HCT116 (cell line): ENCODE measurements at regions not wholly inside any gene's neighbourhood (a gene's known extent, or its start where the extent isn't known, plus 50 kb on each side); places are given as distances from the start of the nearest gene placed in this dataset.

Experiments used
- CEBPB ChIP-seq: IDR thresholded peaks from 2 replicates; pipeline ENCODE4 v1.6.1; 2012; ENCODE audit warnings: low read depth
- CTCF ChIP-seq, 3 experiments: fragments of 200-600 bp in 1 of 3; sonication (generic) in 1 of 3; IDR thresholded peaks in 2 of 3; conservative IDR thresholded peaks in 1 of 3; 2 replicates each; pipeline ENCODE4 v1.5.1; 2012 to 2017; ENCODE audit warnings: low read depth in 2 of 3, low read length in 2 of 3, antibody characterized with exemption in 1 of 3, borderline replicate concordance in 1 of 3, control low read depth in 1 of 3, mild to moderate bottlenecking in 1 of 3, mixed read lengths in 1 of 3, mixed run types in 1 of 3, moderate library complexity in 1 of 3; ENCODE audit not compliant: insufficient read depth in 1 of 3
- EZH2 ChIP-seq: fragments of 200-600 bp; sonication (generic); IDR thresholded peaks from 2 replicates; pipeline ENCODE4 v1.6.1; 2017; ENCODE audit warnings: antibody characterized with exemption, mixed run types
- JUND ChIP-seq: IDR thresholded peaks from 2 replicates; pipeline ENCODE4 v1.6.1; 2012
- POLR2A ChIP-seq: IDR thresholded peaks from 2 replicates; pipeline ENCODE4 v1.7.0; 2011; ENCODE audit warnings: borderline replicate concordance; ENCODE audit not compliant: insufficient read depth, insufficient read length; ENCODE audit errors: extremely low read depth
- POLR2AphosphoS5 ChIP-seq: IDR thresholded peaks from 2 replicates; pipeline ENCODE4 v1.6.1; 2011; ENCODE audit warnings: mild to moderate bottlenecking, low read depth, low read length, moderate library complexity
- RAD21 ChIP-seq: IDR thresholded peaks from 2 replicates; pipeline ENCODE4 v1.6.1; 2012; ENCODE audit warnings: low read depth, mild to moderate bottlenecking
- SP1 ChIP-seq: IDR thresholded peaks from 2 replicates; pipeline ENCODE4 v1.6.1; 2012; ENCODE audit warnings: low read depth
- TCF7L2 ChIP-seq: IDR thresholded peaks from 2 replicates; pipeline ENCODE4 v1.7.0; 2011; ENCODE audit warnings: borderline replicate concordance, inconsistent platforms; ENCODE audit not compliant: insufficient read depth, insufficient read length; ENCODE audit errors: extremely low read depth
- YY1 ChIP-seq: IDR thresholded peaks from 2 replicates; pipeline ENCODE4 v1.6.1; 2011; ENCODE audit warnings: low read length, low read depth, moderate library complexity, mild to moderate bottlenecking; ENCODE audit not compliant: insufficient replicate concordance; ENCODE audit errors: extremely low read depth
- ZNF274 ChIP-seq: fragments of 200-500 bp; sonication (Bioruptor generic); IDR thresholded peaks from 2 replicates; pipeline ENCODE4 v1.6.1; 2014; ENCODE audit warnings: mild to moderate bottlenecking, low read depth, low read length, inconsistent platforms

- TF ChIP-seq SP1, result no peak
- TF ChIP-seq POLR2A, result no peak
- no peak for TF ChIP-seq CTCF (IDR thresholded peaks at IDR 0.05 in 2 of 3, conservative IDR thresholded peaks at IDR 0.05 in 1 of 3; ENCODE audit: borderline replicate concordance in 1 of 3, insufficient read depth in 1 of 3, low read depth in 2 of 3, low read length in 2 of 3)
- TF ChIP-seq EZH2, result no peak
- TF ChIP-seq TCF7L2, result no peak
- no peak for TF ChIP-seq POLR2AphosphoS5
- no peak for TF ChIP-seq CEBPB
- no peak for TF ChIP-seq ZNF274
- no peak for TF ChIP-seq JUND
- no peak for TF ChIP-seq YY1
- no peak for TF ChIP-seq RAD21
These were observed 65.2 kb downstream of the HYCC1 start for GRCh38 chr7:22948770-22949169.
